ENCODE measurements at regions not wholly inside any gene's neighbourhood (a gene's known extent, or its start where the extent isn't known, plus 50 kb on each side); places are given as distances from the start of the nearest gene placed in this dataset.
A peak's percentile ranks its signal among the peaks of the same experiment; 100 is the strongest.

- DNase-seq = no peak
These were observed 131.5 kb upstream of the LGALSL start for GRCh38 chr2:64322433-64322832.

GRCh38 chr2:64323197-64323596 lies 130.8 kb upstream of the LGALSL start:
- DNase-seq = no peak

- no peak for DNase-seq
These were observed 129.1 kb upstream of the LGALSL start for GRCh38 chr2:64324746-64325410.

GRCh38 chr2:64325477-64325851 lies 128.5 kb upstream of the LGALSL start:
- no peak for DNase-seq

- DNase-seq = no peak
These were observed 127.9 kb upstream of the LGALSL start for GRCh38 chr2:64325852-64326577.

GRCh38 chr2:64326578-64327050 lies 127.3 kb upstream of the LGALSL start:
- DNase-seq = no peak

- peak; percentile 21 for DNase-seq
These were observed 126.8 kb upstream of the LGALSL start for GRCh38 chr2:64327129-64327509.

- DNase-seq = peak; percentile 25
These were observed 126.2 kb upstream of the LGALSL start for GRCh38 chr2:64327510-64328414.

- no peak for DNase-seq
These were observed 125.6 kb upstream of the LGALSL start for GRCh38 chr2:64328415-64328722.

GRCh38 chr2:64328756-64329155 lies 125.2 kb upstream of the LGALSL start:
- DNase-seq = no peak

- DNase-seq = no peak
These were observed 124.1 kb upstream of the LGALSL start for GRCh38 chr2:64329848-64330247.

GRCh38 chr2:64330281-64331113 lies 123.5 kb upstream of the LGALSL start:
- DNase-seq = peak; percentile 93

- no peak for DNase-seq
These were observed 122.8 kb upstream of the LGALSL start for GRCh38 chr2:64331114-64331645.

- no peak for DNase-seq
These were observed 121.9 kb upstream of the LGALSL start for GRCh38 chr2:64331849-64332699.

- no peak for DNase-seq
These were observed 117.8 kb upstream of the LGALSL start for GRCh38 chr2:64336171-64336570.

- no peak for DNase-seq
These were observed 116.6 kb upstream of the LGALSL start for GRCh38 chr2:64337314-64337713.

- DNase-seq = no peak
These were observed 115.9 kb upstream of the LGALSL start for GRCh38 chr2:64338108-64338507.

GRCh38 chr2:64338910-64339500 lies 115.0 kb upstream of the LGALSL start:
- no peak for DNase-seq

- DNase-seq = no peak
These were observed 112.5 kb upstream of the LGALSL start for GRCh38 chr2:64341461-64341860.

GRCh38 chr2:64342195-64343099 lies 111.5 kb upstream of the LGALSL start:
- no peak for DNase-seq

Measured in NCI-H345 (cell line).